ENCODE measurements at regions not wholly inside any gene's neighbourhood (a gene's known extent, or its start where the extent isn't known, plus 50 kb on each side); places are given as distances from the start of the nearest gene placed in this dataset.

- no peak overlapping the region for H3K27ac ChIP-seq
- intact Hi-C loops (cut with DNase I) = no loop called here
- H3K4me1 ChIP-seq (replicated peaks in 1 of 2) = no peaks in the 10 kb centered on the region
- TF ChIP-seq POLR2A (IDR thresholded peaks at IDR 0.05) (no peak), CTCF (IDR thresholded peaks at IDR 0.05) (no peak)
- no peaks in the 10 kb centered on the region for H3K36me3 ChIP-seq (replicated peaks in 1 of 2)
- no peak overlapping the region for H3K4me3 ChIP-seq
- no peaks in the 10 kb centered on the region for H3K9me3 ChIP-seq (replicated peaks in 1 of 3)
- no peak for DNase-seq
- no peaks in the 10 kb centered on the region for H3K27me3 ChIP-seq
These were observed 1465.9 kb upstream of the SLC10A2 start for GRCh38 chr13:104532132-104532531.

- intact Hi-C loops (cut with DNase I) = no loop called here
- Histone ChIP-seq H3K4me1 (replicated peaks in 1 of 2) (no peaks in the 10 kb centered on the region), H3K27ac (no peak overlapping the region), H3K4me3 (no peak overlapping the region), H3K27me3 (no peaks in the 10 kb centered on the region), H3K36me3 (replicated peaks in 1 of 2) (no peaks in the 10 kb centered on the region), H3K9me3 (replicated peaks in 1 of 3) (no peaks in the 10 kb centered on the region)
- TF ChIP-seq POLR2A (IDR thresholded peaks at IDR 0.05) (no peak), CTCF (IDR thresholded peaks at IDR 0.05) (no peak)
- no peak for DNase-seq
These were observed 1464.5 kb upstream of the SLC10A2 start for GRCh38 chr13:104530741-104531140.

- Histone ChIP-seq H3K4me1 (replicated peaks in 1 of 2) (no peaks in the 10 kb centered on the region), H3K36me3 (replicated peaks in 1 of 2) (no peaks in the 10 kb centered on the region), H3K27me3 (no peaks in the 10 kb centered on the region), H3K27ac (no peak overlapping the region), H3K9me3 (replicated peaks in 1 of 3) (no peaks in the 10 kb centered on the region), H3K4me3 (no peak overlapping the region)
- intact Hi-C loops (cut with DNase I) = no loop called here
- no peak for DNase-seq
- TF ChIP-seq CTCF (IDR thresholded peaks at IDR 0.05) (no peak), POLR2A (IDR thresholded peaks at IDR 0.05) (no peak)
These were observed 1460.3 kb upstream of the SLC10A2 start for GRCh38 chr13:104526561-104526960.

GRCh38 chr13:104525467-104525866 lies 1459.2 kb upstream of the SLC10A2 start:
- intact Hi-C loops (cut with DNase I) = no loop called here
- TF ChIP-seq CTCF (IDR thresholded peaks at IDR 0.05) = no peak
- no peak for TF ChIP-seq POLR2A (IDR thresholded peaks at IDR 0.05)
- H3K27ac ChIP-seq = no peak overlapping the region
- H3K9me3 ChIP-seq (replicated peaks in 1 of 3) = no peaks in the 10 kb centered on the region
- WGBS, 4 donors = 84 to 89% (median 86%) methylated on average over 4 to 5 of the region's 5 CpGs
- H3K27me3 ChIP-seq = no peaks in the 10 kb centered on the region
- no peaks in the 10 kb centered on the region for H3K4me1 ChIP-seq (replicated peaks in 1 of 2)
- DNase-seq = no peak
- no peak overlapping the region for H3K4me3 ChIP-seq
- no peaks in the 10 kb centered on the region for H3K36me3 ChIP-seq (replicated peaks in 1 of 2)
